Activated T-helper 17 cell treated with anti-CD3 and anti-CD28 coated beads, Interleukin-2, amount 50 U/mL, for 72 hours (primary cell): ENCODE measurements at regions not wholly inside any gene's neighbourhood (a gene's known extent, or its start where the extent isn't known, plus 50 kb on each side); places are given as distances from the start of the nearest gene placed in this dataset.
"Not testable (repeated sequence)": the region's sequence is repeated elsewhere in the genome, so short reads cannot be mapped to it uniquely, and the experiment has no call there.

ENCODE experiments used
- ATAC-seq: fragments of 150-1000 bp; cut with Tn5 transposase; replicated peaks from 2 replicates; pipeline ENCODE4 v1.10.0; 2021; ENCODE audit warnings: mild to moderate bottlenecking, moderate library complexity
- H3K27ac Mint-ChIP-seq: one replicate; pipeline ENCODE4 v1.8.0; 2022; ENCODE audit warnings: mixed read lengths
- H3K27me3 Mint-ChIP-seq: one replicate; pipeline ENCODE4 v1.8.0; 2022; ENCODE audit warnings: mixed read lengths
- H3K36me3 Mint-ChIP-seq: one replicate; pipeline ENCODE4 v1.8.0; 2022; ENCODE audit warnings: low read depth, mild to moderate bottlenecking, mixed read lengths
- H3K4me1 Mint-ChIP-seq: one replicate; pipeline ENCODE4 v1.8.0; 2022; ENCODE audit warnings: mixed read lengths
- H3K4me3 Mint-ChIP-seq: one replicate; pipeline ENCODE4 v1.8.0; 2022; ENCODE audit warnings: mild to moderate bottlenecking, mixed read lengths
- H3K9me3 Mint-ChIP-seq: one replicate; pipeline ENCODE4 v1.8.0; 2022; ENCODE audit warnings: mixed read lengths

DNA sequence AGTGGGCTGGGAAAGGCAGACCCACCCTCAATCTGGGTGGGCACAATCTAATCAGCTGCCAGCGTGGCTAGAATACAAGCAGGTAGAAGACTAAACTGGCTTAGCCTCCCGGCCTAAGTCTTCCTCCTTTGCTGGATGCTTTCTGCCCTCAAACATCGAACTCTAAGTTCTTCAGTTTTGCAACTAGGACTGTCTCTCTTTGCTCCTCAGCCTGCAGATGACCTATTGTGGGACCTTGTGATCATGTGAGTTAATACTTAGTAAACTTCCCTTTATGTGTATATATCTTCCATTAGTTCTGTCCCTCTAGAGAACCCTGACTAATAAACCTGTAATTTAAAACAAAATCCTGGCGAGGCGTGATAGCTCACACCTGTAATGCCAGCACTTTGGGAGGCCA, 51.8 kb upstream of the SLC39A8 start:
- not testable (repeated sequence) for H3K27ac Mint-ChIP-seq, H3K4me1 Mint-ChIP-seq, H3K27me3 Mint-ChIP-seq

DNA sequence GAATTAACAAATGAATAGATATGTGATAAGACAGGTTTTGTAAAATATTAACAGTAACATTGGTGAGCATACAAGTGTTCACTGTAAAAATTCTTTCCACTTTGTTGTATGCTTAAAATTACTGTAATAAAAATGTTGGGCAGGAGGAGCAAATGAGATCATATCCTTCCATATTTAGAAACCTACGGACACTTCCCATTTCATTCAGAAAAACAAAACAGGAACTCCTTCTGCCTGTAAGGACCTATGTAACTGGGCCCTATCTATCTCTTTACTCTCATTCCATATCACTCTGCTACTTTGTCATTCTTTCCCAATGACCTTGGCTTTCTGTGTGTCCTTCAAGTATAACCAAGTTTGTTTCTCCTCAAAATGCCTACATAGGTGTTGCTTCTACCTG, 53.7 kb upstream of the SLC39A8 start:
- Mint-ChIP-seq H3K36me3 (no peaks in the 10 kb centered on the region), H3K9me3 (peaks cover 3% of the 10 kb centered on the region), H3K27ac (no peak overlapping the region), H3K4me3 (no peak overlapping the region), H3K27me3 (peaks cover 4% of the 10 kb centered on the region), H3K4me1 (no peaks in the 10 kb centered on the region)
- ATAC-seq: no peak

More for the DNA sequence above, 51.8 kb upstream of the SLC39A8 start:
- not testable (repeated sequence) for H3K4me3 Mint-ChIP-seq, H3K9me3 Mint-ChIP-seq, ATAC-seq, H3K36me3 Mint-ChIP-seq

DNA sequence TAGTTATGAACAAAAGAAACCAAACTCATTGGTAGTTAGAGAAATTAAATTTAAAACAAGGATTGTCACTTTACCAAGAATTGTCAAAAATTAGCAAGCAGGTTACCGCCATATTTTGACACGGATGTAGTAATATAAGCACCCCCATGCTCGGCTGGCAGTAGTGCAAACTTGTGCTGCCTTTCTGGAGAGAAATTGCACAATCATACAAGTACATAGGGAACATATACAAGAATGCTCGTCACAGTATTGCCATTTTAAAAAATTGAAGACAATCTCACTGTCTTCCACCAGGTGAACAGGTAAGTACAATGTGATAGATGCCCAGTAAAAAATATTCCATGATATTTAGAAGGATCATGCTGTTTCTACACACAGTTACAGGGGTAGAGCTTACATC, 55.6 kb upstream of the SLC39A8 start:
- Mint-ChIP-seq H3K4me1 (no peaks in the 10 kb centered on the region), H3K27ac (no peak overlapping the region), H3K4me3 (no peak overlapping the region), H3K9me3 (no peaks in the 10 kb centered on the region), H3K27me3 (no peaks in the 10 kb centered on the region), H3K36me3 (no peaks in the 10 kb centered on the region)
- no peak for ATAC-seq

GRCh38 chr4:102402223-102402622, 56.9 kb upstream of the SLC39A8 start:
- Mint-ChIP-seq H3K4me3 (no peak overlapping the region), H3K36me3 (no peaks in the 10 kb centered on the region), H3K27me3 (no peaks in the 10 kb centered on the region), H3K4me1 (no peaks in the 10 kb centered on the region), H3K9me3 (no peaks in the 10 kb centered on the region), H3K27ac (no peak overlapping the region)
- no peak for ATAC-seq

DNA sequence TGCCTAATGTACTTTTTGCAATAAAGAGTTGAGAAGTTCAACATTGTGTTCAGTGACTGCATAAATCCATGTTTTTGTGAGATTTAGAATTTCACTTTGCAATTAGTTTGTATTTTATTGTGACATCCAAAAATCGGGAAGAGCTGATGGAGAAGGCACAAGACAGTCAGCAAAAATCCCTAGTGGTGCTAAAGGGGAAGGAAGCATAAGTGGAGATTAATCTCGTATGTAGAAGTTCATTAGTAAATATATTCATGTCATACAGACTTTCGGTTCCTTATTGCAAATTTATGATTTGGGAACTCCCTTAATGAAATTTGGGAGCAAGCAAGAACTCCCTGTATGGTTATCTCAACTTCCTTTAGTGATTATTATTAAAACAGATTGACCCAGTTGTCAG, 57.8 kb upstream of the SLC39A8 start:
- Mint-ChIP-seq H3K36me3 (no peaks in the 10 kb centered on the region), H3K27me3 (no peaks in the 10 kb centered on the region), H3K4me1 (no peaks in the 10 kb centered on the region), H3K4me3 (no peak overlapping the region), H3K27ac (no peak overlapping the region), H3K9me3 (no peaks in the 10 kb centered on the region)
- ATAC-seq: no peak

GRCh38 chr4:102404431-102404969, 59.2 kb upstream of the SLC39A8 start:
- Mint-ChIP-seq H3K4me1 (no peaks in the 10 kb centered on the region), H3K4me3 (no peak overlapping the region), H3K9me3 (no peaks in the 10 kb centered on the region), H3K36me3 (no peaks in the 10 kb centered on the region), H3K27ac (no peak overlapping the region), H3K27me3 (no peaks in the 10 kb centered on the region)
- no peak for ATAC-seq

DNA sequence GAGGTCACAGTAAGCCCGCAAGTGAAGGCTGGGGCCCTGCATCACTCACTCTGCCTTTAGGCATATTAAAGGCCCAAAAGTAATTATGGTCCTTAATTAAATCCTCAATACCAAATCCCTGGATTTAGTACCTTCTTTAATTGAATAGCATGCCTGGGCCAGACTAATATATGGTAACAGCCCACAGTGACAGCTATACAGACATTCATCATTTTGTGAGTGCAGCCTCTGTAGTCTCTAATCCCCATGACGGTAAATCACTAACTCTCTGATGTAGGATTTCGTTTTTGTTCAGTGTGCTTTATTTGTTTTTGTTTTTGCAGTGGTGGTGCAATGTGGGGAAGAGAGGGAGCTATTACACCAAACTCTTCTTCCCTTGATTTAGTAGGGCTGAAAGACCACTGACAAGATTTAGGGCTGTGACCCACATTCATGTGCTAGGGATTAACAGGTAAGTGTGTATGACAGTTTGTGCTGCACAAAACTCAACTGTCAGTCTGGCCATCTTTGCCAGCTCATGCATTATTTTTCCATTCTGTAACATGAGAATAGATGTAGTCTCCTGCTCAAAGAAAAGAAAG, 60.6 kb upstream of the SLC39A8 start:
- no peaks in the 10 kb centered on the region for H3K4me1 Mint-ChIP-seq
- no peaks in the 10 kb centered on the region for H3K27me3 Mint-ChIP-seq
- no peaks in the 10 kb centered on the region for H3K36me3 Mint-ChIP-seq
- H3K4me3 Mint-ChIP-seq: no peak overlapping the region
- ATAC-seq: no peak
- no peak overlapping the region for H3K27ac Mint-ChIP-seq
- no peaks in the 10 kb centered on the region for H3K9me3 Mint-ChIP-seq

GRCh38 chr4:102410884-102411283, 65.6 kb upstream of the SLC39A8 start:
- not testable (repeated sequence) for H3K27ac Mint-ChIP-seq, H3K36me3 Mint-ChIP-seq, ATAC-seq, H3K4me1 Mint-ChIP-seq, H3K9me3 Mint-ChIP-seq, H3K4me3 Mint-ChIP-seq, H3K27me3 Mint-ChIP-seq

GRCh38 chr4:102411408-102411807, 66.1 kb upstream of the SLC39A8 start:
- Mint-ChIP-seq H3K4me3 (no peak overlapping the region), H3K36me3 (no peaks in the 10 kb centered on the region), H3K27me3 (peaks cover 4% of the 10 kb centered on the region), H3K27ac (no peak overlapping the region), H3K4me1 (no peaks in the 10 kb centered on the region), H3K9me3 (no peaks in the 10 kb centered on the region)
- ATAC-seq: no peak

GRCh38 chr4:102416765-102417164, 71.5 kb upstream of the SLC39A8 start:
- ATAC-seq: no peak
- no peak overlapping the region for H3K4me3 Mint-ChIP-seq
- H3K27ac Mint-ChIP-seq: no peak overlapping the region
- peaks cover 4% of the 10 kb centered on the region for H3K27me3 Mint-ChIP-seq
- H3K36me3 Mint-ChIP-seq: no peaks in the 10 kb centered on the region
- H3K4me1 Mint-ChIP-seq: no peaks in the 10 kb centered on the region
- no peaks in the 10 kb centered on the region for H3K9me3 Mint-ChIP-seq

DNA sequence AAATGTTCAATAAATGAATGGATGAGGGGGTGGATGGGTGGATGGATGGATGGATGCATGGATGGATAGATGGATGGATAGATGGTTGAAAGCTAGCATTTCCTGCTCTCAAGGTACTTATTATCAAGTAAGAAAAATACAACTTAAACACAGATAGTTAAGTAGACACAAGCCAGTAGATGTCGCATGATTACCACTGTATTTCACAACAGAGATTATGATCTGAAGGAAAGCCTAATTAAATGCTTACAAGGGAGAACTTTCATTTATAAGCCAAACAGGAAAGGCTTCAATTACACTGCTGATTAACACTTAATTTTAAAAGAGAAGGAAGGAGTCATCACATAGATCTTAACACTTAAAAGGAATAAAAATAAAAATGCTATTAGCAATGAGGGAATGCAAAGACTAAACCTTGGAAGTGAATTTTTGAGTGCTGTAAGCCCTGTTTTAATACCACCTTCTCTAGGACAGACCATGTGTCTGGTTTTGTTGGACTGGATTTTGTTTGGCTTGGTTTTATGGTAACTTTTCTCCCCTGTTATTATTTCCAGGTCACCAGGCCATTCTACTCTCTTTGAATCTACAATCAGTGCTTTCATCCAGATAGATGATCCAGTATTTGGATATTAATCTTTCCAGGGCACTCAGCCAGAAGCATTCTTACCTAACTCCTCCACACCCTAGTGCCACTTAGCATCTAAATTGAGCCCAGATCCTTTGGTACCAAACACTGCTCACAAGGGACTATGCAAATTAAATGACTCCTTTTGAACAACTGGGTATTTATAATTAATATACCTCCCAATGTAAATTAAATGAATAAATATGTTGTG, 75.5 kb upstream of the SLC39A8 start:
- Mint-ChIP-seq H3K4me1 (no peaks in the 10 kb centered on the region), H3K36me3 (no peaks in the 10 kb centered on the region), H3K27ac (no peak overlapping the region), H3K4me3 (no peak overlapping the region), H3K9me3 (no peaks in the 10 kb centered on the region), H3K27me3 (no peaks in the 10 kb centered on the region)
- no peak for ATAC-seq

- Mint-ChIP-seq H3K27me3 (no peaks in the 10 kb centered on the region), H3K9me3 (no peaks in the 10 kb centered on the region), H3K4me1 (no peaks in the 10 kb centered on the region), H3K4me3 (no peak overlapping the region), H3K27ac (no peak overlapping the region), H3K36me3 (no peaks in the 10 kb centered on the region)
- ATAC-seq: no peak
These were observed 77.6 kb upstream of the SLC39A8 start for GRCh38 chr4:102422843-102423242.

DNA sequence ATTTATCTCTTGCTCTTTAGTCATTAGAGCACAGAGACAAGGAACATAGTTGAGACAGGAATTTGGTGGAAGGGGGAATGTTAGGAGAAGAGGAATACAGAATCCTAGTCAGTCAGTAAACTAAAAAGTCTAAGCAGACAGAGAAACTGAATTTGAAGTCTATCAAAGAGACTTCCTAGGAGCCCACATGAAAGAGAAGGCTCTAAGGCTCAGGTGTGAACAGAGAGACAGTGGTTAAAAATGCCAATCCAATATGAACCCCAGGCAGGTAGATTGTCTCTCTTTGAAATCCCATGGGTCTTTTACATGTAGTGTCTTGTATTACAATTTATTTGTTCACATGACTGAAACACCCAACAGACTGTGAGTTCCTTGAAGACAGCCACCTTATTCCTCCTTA, 77.8 kb upstream of the NFKB1 start:
- H3K36me3 Mint-ChIP-seq: no peaks in the 10 kb centered on the region
- no peak overlapping the region for H3K27ac Mint-ChIP-seq
- no peak for ATAC-seq
- no peaks in the 10 kb centered on the region for H3K9me3 Mint-ChIP-seq
- H3K4me3 Mint-ChIP-seq: no peak overlapping the region
- H3K4me1 Mint-ChIP-seq: no peaks in the 10 kb centered on the region
- H3K27me3 Mint-ChIP-seq: no peaks in the 10 kb centered on the region

- Mint-ChIP-seq H3K9me3 (no peaks in the 10 kb centered on the region), H3K27ac (no peak overlapping the region), H3K4me1 (no peaks in the 10 kb centered on the region), H3K36me3 (no peaks in the 10 kb centered on the region), H3K4me3 (no peak overlapping the region), H3K27me3 (no peaks in the 10 kb centered on the region)
- ATAC-seq: no peak
These were observed 73.7 kb upstream of the NFKB1 start for GRCh38 chr4:102427371-102427998.

GRCh38 chr4:102428122-102428521, 73.0 kb upstream of the NFKB1 start:
- H3K4me3 Mint-ChIP-seq: no peak overlapping the region
- ATAC-seq: no peak
- no peaks in the 10 kb centered on the region for H3K36me3 Mint-ChIP-seq
- no peaks in the 10 kb centered on the region for H3K27me3 Mint-ChIP-seq
- H3K27ac Mint-ChIP-seq: no peak overlapping the region
- no peaks in the 10 kb centered on the region for H3K4me1 Mint-ChIP-seq
- no peaks in the 10 kb centered on the region for H3K9me3 Mint-ChIP-seq
